Suprapubic skin (tissue), 4 donors: ENCODE measurements at regions not wholly inside any gene's neighbourhood (a gene's known extent, or its start where the extent isn't known, plus 50 kb on each side); places are given as distances from the start of the nearest gene placed in this dataset.

Experiments
- DNase-seq, 2 donors: peaks; one replicate each; pipeline ENCODE4 v3.0.0-alpha.2; 2019; ENCODE audit warnings: low spot score in 2 of 2
- H3K27ac ChIP-seq: fragments of 200-600 bp; sonication (generic); one replicate; pipeline ENCODE4 v1.5.1; 2019
- H3K27me3 ChIP-seq: fragments of 200-600 bp; sonication (generic); one replicate; pipeline ENCODE4 v1.5.1; 2019
- H3K36me3 ChIP-seq: fragments of 200-600 bp; sonication (generic); one replicate; pipeline ENCODE4 v1.5.1; 2019
- H3K4me1 ChIP-seq: fragments of 200-600 bp; sonication (generic); one replicate; pipeline ENCODE4 v1.5.1; 2019
- H3K4me3 ChIP-seq: fragments of 200-600 bp; sonication (generic); one replicate; pipeline ENCODE4 v1.5.1; 2019; ENCODE audit warnings: mild to moderate bottlenecking
- H3K9me3 ChIP-seq: fragments of 200-600 bp; sonication (generic); one replicate; pipeline ENCODE4 v1.5.1; 2019
- CTCF ChIP-seq, 2 donors: fragments of 200-600 bp in 1 of 2; fragments of 450-650 bp in 1 of 2; sonication (generic) in 1 of 2; IDR thresholded peaks; one replicate each; pipeline ENCODE4 v1.5.1; 2016 to 2019; ENCODE audit warnings: antibody characterized with exemption in 2 of 2, mild to moderate bottlenecking in 1 of 2, moderate library complexity in 1 of 2
- EP300 ChIP-seq: sonication (generic); formaldehyde crosslinking; IDR thresholded peaks from one replicate; pipeline ENCODE4 v1.6.1; 2017; ENCODE audit warnings: antibody characterized with exemption
- POLR2A ChIP-seq, 2 donors: fragments of 450-650 bp; IDR thresholded peaks; one replicate each; pipeline ENCODE4 v1.6.1; 2017; ENCODE audit warnings: antibody characterized with exemption in 2 of 2, mild to moderate bottlenecking in 2 of 2, moderate library complexity in 2 of 2
- POLR2AphosphoS5 ChIP-seq, 3 donors: sonication (generic); formaldehyde crosslinking; IDR thresholded peaks; one replicate each; pipeline ENCODE4 v1.6.1; 2017; ENCODE audit warnings: antibody characterized with exemption in 3 of 3
- WGBS: methylation state at CpG from one replicate; pipeline ENCODE4 v1.1.5; 2018; 5-methylcytosine and 5-hydroxymethylcytosine counted together

GRCh38 chr13:111020546-111020945 lies 94.6 kb upstream of the ARHGEF7 start:
- H3K36me3 ChIP-seq, result no peaks in the 10 kb centered on the region
- DNase-seq, result no peak
- no peak for TF ChIP-seq CTCF (IDR thresholded peaks at IDR 0.05)
- TF ChIP-seq EP300, result no peak
- TF ChIP-seq POLR2A (IDR thresholded peaks at IDR 0.05), result no peak
- no peaks in the 10 kb centered on the region for H3K4me1 ChIP-seq
- H3K27ac ChIP-seq, result no peak overlapping the region
- WGBS, result 93% methylated on average over 6 of the region's 6 CpGs
- no peaks in the 10 kb centered on the region for H3K27me3 ChIP-seq
- H3K4me3 ChIP-seq, result no peak overlapping the region
- H3K9me3 ChIP-seq, result peaks cover 5% of the 10 kb centered on the region

DNA sequence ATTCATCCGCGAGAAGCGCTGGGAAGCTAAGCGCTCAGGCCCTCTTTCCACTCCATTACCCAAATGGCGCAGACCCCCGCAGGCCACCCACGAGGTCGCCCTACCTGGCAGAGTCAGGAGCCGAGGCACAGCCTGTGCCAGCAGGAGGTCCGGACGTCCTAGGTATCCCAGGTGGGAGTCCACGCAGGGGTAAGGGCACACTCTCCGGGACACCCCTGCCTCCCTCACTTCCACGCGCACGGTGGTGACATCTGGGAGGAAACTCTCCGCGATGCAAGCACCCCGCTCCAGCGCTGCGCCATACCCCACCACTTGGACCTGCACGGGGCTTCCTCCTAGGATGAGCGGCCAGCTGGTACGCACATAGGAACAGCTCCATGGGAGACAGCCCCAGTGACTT lies 95.1 kb upstream of the ARHGEF7 start:
- Histone ChIP-seq H3K27me3 (no peaks in the 10 kb centered on the region), H3K9me3 (peaks cover 5% of the 10 kb centered on the region), H3K27ac (no peak overlapping the region), H3K4me1 (no peaks in the 10 kb centered on the region), H3K36me3 (no peaks in the 10 kb centered on the region), H3K4me3 (no peak overlapping the region)
- no peak for DNase-seq
- no peak for TF ChIP-seq POLR2AphosphoS5 (IDR thresholded peaks at IDR 0.05)
- no peak for TF ChIP-seq POLR2A (IDR thresholded peaks at IDR 0.05)
- no peak for TF ChIP-seq EP300
- TF ChIP-seq CTCF (IDR thresholded peaks at IDR 0.05), result no peak
- 84% methylated on average over 23 of the region's 24 CpGs for WGBS

DNA sequence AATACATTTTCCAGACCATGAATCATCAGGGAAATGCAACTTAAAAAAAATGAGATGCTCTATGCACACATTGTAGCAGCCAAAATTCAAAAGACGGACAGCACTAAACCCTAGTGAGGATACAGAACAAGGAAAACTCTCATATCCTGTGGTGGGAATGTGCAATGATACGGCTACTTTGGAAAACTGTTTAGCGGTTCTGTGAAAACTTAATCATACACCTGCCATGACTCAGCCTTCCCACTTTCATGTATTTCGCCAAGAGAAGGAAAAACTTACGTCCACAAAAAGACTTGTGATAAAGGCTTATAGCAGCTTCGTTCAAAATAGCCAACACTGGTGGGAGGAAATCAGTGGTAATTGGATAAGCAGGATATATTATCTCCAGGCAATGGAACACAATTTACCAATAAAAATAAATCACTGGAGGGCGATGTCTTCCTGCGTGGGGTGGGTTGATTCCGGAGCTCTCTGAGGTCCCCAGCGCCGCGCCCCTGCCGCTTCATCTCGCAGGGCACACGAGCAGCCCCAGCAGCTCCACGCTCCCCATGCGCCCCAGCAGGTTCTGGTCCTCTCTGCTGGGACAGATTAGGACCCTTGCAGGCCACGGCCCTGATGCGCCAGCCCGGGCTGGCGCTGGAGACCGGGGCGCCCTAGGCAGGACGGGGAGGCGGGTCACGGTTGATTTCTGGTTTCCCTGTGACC lies 97.2 kb upstream of the ARHGEF7 start:
- no peak for DNase-seq
- no peak for TF ChIP-seq CTCF (IDR thresholded peaks at IDR 0.05)
- no peak for TF ChIP-seq EP300
- TF ChIP-seq POLR2AphosphoS5 (IDR thresholded peaks at IDR 0.05), result no peak
- no peak for TF ChIP-seq POLR2A (IDR thresholded peaks at IDR 0.05)
- WGBS, result 92% methylated on average over 26 of the region's 26 CpGs
- Histone ChIP-seq H3K27me3 (no peaks in the 10 kb centered on the region), H3K4me3 (no peak overlapping the region), H3K9me3 (peaks cover 5% of the 10 kb centered on the region), H3K4me1 (no peaks in the 10 kb centered on the region), H3K36me3 (no peaks in the 10 kb centered on the region), H3K27ac (no peak overlapping the region)

- Histone ChIP-seq H3K27me3 (no peaks in the 10 kb centered on the region), H3K4me3 (no peak overlapping the region), H3K36me3 (no peaks in the 10 kb centered on the region), H3K4me1 (no peaks in the 10 kb centered on the region), H3K9me3 (no peaks in the 10 kb centered on the region), H3K27ac (no peak overlapping the region)
- no peak for DNase-seq
- TF ChIP-seq EP300 (no peak), POLR2AphosphoS5 (IDR thresholded peaks at IDR 0.05) (no peak), POLR2A (IDR thresholded peaks at IDR 0.05) (no peak), CTCF (IDR thresholded peaks at IDR 0.05) (no peak)
- 80% methylated on average over 3 of the region's 3 CpGs for WGBS
Measured at GRCh38 chr13:111013196-111013595, 98.3 kb upstream of the ANKRD10 start.

GRCh38 chr13:111011899-111012298 lies 97.0 kb upstream of the ANKRD10 start:
- Histone ChIP-seq H3K4me1 (peaks cover 6% of the 10 kb centered on the region), H3K4me3 (no peak overlapping the region), H3K36me3 (no peaks in the 10 kb centered on the region), H3K9me3 (no peaks in the 10 kb centered on the region), H3K27ac (no peak overlapping the region), H3K27me3 (no peaks in the 10 kb centered on the region)
- 84% methylated on average over 3 of the region's 3 CpGs for WGBS
- TF ChIP-seq EP300 (no peak), POLR2A (IDR thresholded peaks at IDR 0.05) (no peak), CTCF (IDR thresholded peaks at IDR 0.05) (no peak), POLR2AphosphoS5 (IDR thresholded peaks at IDR 0.05) (no peak)
- no peak for DNase-seq
